ENCODE measurements at regions not wholly inside any gene's neighbourhood (a gene's known extent, or its start where the extent isn't known, plus 50 kb on each side); places are given as distances from the start of the nearest gene placed in this dataset.
"Not testable (repeated sequence)": the region's sequence is repeated elsewhere in the genome, so short reads cannot be mapped to it uniquely, and the experiment has no call there.

DNA sequence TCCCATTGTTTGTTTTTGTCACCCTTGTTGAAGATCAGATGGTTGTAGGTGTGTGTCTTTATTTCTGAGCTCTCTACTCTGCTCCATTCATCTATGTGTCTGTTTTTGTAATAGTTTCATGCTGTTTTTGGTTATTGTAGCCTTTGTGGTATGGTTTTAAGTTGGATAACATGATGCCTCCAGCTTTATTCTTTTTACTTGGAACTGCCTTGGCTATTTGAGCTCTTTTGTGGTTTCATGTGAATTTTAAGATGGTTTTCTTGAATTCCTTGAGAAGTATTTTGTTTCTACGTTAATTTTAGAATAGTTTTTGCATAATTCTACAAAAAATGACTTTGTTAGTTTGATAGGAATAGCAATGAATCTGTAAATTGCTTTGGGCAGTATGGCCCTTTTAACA lies 170.0 kb upstream of the IGFBP3 start:
- WGBS, 2 donors, result 52 to 61% methylated on average over 1 of the region's 1 CpG
- intact Hi-C loops (cut with DNase I; ENCODE audit: low total_unique reads), result no loop called here
- no peak overlapping the region for H3K4me3 ChIP-seq (ENCODE audit: low read depth, poor library complexity, severe bottlenecking)
- no peak for TF ChIP-seq POLR2A (IDR thresholded peaks at IDR 0.05)
- TF ChIP-seq, protein P1, sequence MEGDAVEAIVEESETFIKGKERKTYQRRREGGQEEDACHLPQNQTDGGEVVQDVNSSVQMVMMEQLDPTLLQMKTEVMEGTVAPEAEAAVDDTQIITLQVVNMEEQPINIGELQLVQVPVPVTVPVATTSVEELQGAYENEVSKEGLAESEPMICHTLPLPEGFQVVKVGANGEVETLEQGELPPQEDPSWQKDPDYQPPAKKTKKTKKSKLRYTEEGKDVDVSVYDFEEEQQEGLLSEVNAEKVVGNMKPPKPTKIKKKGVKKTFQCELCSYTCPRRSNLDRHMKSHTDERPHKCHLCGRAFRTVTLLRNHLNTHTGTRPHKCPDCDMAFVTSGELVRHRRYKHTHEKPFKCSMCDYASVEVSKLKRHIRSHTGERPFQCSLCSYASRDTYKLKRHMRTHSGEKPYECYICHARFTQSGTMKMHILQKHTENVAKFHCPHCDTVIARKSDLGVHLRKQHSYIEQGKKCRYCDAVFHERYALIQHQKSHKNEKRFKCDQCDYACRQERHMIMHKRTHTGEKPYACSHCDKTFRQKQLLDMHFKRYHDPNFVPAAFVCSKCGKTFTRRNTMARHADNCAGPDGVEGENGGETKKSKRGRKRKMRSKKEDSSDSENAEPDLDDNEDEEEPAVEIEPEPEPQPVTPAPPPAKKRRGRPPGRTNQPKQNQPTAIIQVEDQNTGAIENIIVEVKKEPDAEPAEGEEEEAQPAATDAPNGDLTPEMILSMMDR (IDR thresholded peaks at IDR 0.05), result no peak
- DNase-seq (ENCODE audit: low spot score in 2 of 2), result no peak

- TF ChIP-seq, protein P1 (IDR thresholded peaks at IDR 0.05), result no peak
- TF ChIP-seq POLR2A (IDR thresholded peaks at IDR 0.05), result no peak
- intact Hi-C loops (cut with DNase I; ENCODE audit: low total_unique reads), result no loop called here
- no peak for DNase-seq (ENCODE audit: low spot score in 2 of 2)
- no peak overlapping the region for H3K4me3 ChIP-seq (ENCODE audit: low read depth, poor library complexity, severe bottlenecking)
- WGBS, 2 donors, result 95 to 98% methylated on average over 1 of the region's 1 CpG
Measured at GRCh38 chr7:46089281-46089680, 168.2 kb upstream of the IGFBP3 start.

GRCh38 chr7:46088486-46088885 lies 167.4 kb upstream of the IGFBP3 start:
- DNase-seq (ENCODE audit: low spot score in 2 of 2); intact Hi-C loops (cut with DNase I; ENCODE audit: low total_unique reads); H3K4me3 ChIP-seq (ENCODE audit: low read depth, poor library complexity, severe bottlenecking): not testable (repeated sequence)
- WGBS, 2 donors, result 97 to 100% methylated on average over 2 of the region's 2 CpGs

- WGBS, 2 donors, result 38 to 42% methylated on average over 4 of the region's 4 CpGs
- intact Hi-C loops (cut with DNase I; ENCODE audit: low total_unique reads), result no loop called here
- TF ChIP-seq POLR2A (IDR thresholded peaks at IDR 0.05), result no peak
- TF ChIP-seq, protein P1 (IDR thresholded peaks at IDR 0.05), result no peak
- no peak overlapping the region for H3K4me3 ChIP-seq (ENCODE audit: low read depth, poor library complexity, severe bottlenecking)
- no peak for DNase-seq (ENCODE audit: low spot score in 2 of 2)
Measured at GRCh38 chr7:46080595-46081159, 159.6 kb upstream of the IGFBP3 start.

DNA sequence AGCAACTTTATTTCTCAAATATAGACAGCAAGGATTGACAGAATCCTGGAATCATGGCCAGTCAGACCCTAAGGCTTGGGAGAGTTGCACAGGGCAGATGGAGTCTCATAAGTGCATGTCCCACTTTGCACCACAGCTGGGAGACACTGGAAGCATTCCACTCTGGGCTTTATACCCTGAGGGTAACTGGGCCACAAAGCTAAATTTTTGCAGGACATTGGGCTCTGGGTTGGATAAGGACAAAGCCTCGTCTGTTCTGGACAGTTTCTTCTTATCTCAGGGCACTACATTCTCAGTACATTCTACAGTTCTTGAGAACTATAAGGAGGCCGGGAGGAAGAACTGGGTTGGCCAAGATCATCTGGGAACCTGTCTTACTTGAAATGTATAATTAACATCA lies 158.3 kb upstream of the IGFBP3 start:
- intact Hi-C loops (cut with DNase I; ENCODE audit: low total_unique reads), result no loop called here
- TF ChIP-seq POLR2A (IDR thresholded peaks at IDR 0.05), result no peak
- TF ChIP-seq, protein P1 (IDR thresholded peaks at IDR 0.05), result no peak
- DNase-seq (ENCODE audit: low spot score in 2 of 2), result no peak
- WGBS, 2 donors, result 76 to 82% methylated on average over 2 of the region's 2 CpGs
- H3K4me3 ChIP-seq (ENCODE audit: low read depth, poor library complexity, severe bottlenecking), result no peak overlapping the region

GRCh38 chr7:46076527-46076926 lies 155.5 kb upstream of the IGFBP3 start:
- no peak for TF ChIP-seq POLR2A (IDR thresholded peaks at IDR 0.05)
- TF ChIP-seq, protein P1 (IDR thresholded peaks at IDR 0.05), result no peak
- no peak overlapping the region for H3K4me3 ChIP-seq (ENCODE audit: low read depth, poor library complexity, severe bottlenecking)
- intact Hi-C loops (cut with DNase I; ENCODE audit: low total_unique reads), result no loop called here
- DNase-seq (ENCODE audit: low spot score in 2 of 2), result no peak
- 17 to 28% methylated on average over 1 of the region's 1 CpG for WGBS, 2 donors
